Adrenal gland (tissue), 5 donors: ENCODE measurements at regions not wholly inside any gene's neighbourhood (a gene's known extent, or its start where the extent isn't known, plus 50 kb on each side); places are given as distances from the start of the nearest gene placed in this dataset.

ENCODE experiments used
- CTCF ChIP-seq, 6 experiments: fragments of 450-650 bp in 4 of 6; fragments of 200-600 bp in 2 of 6; sonication (generic) in 1 of 6; IDR thresholded peaks; 1 replicate in 5 of 6; 2 replicates in 1 of 6; pipeline versions ENCODE4 v1.5.1 to v1.8.0; 2016 to 2021; ENCODE audit warnings: antibody characterized with exemption in 6 of 6, mild to moderate bottlenecking in 2 of 6, moderate library complexity in 1 of 6
- POLR2A ChIP-seq, 2 donors: fragments of 450-650 bp; IDR thresholded peaks; one replicate each; pipeline ENCODE4 v1.6.1; 2017; ENCODE audit warnings: antibody characterized with exemption in 2 of 2, mild to moderate bottlenecking in 2 of 2, moderate library complexity in 1 of 2
- donor health status: DM: no; HTN: no; CAD: no.

GRCh38 chr10:36188461-36188860, 546.4 kb upstream of the FZD8 start:
- TF ChIP-seq CTCF (IDR thresholded peaks at IDR 0.05), result no peak
- TF ChIP-seq POLR2A (IDR thresholded peaks at IDR 0.05), result no peak
